Left ventricle myocardium superior (tissue), 1 donor: ENCODE measurements at regions not wholly inside any gene's neighbourhood (a gene's known extent, or its start where the extent isn't known, plus 50 kb on each side); places are given as distances from the start of the nearest gene placed in this dataset.
"Not testable (repeated sequence)": the region's sequence is repeated elsewhere in the genome, so short reads cannot be mapped to it uniquely, and the experiment has no call there.

Source experiments
- ATAC-seq: fragments of 200-7000 bp; cut with Tn5 transposase; one replicate; pipeline ENCODE4 v1.9.1; 2020; ENCODE audit warnings: mild to moderate bottlenecking, moderate library complexity
- DNase-seq: peaks from one replicate; pipeline ENCODE4 v3.0.0-alpha.2; 2020
- intact Hi-C: fragments of 100-400 bp; cut with micrococcal nuclease; formaldehyde crosslinking; loops from one replicate; pipeline ENCODE4 v1.11.0; 2022
- donor health status: DM: no; HTN: yes; CAD: no; lungs with severe emphysema.

GRCh38 chr12:96085475-96085874 is 50.1 kb upstream of the LTA4H start:
- DNase-seq (no peak), ATAC-seq (no peak)
- intact Hi-C loops = no loop called here

GRCh38 chr12:96086190-96086589 is 50.8 kb upstream of the LTA4H start:
- DNase-seq, intact Hi-C loops, ATAC-seq: not testable (repeated sequence)

GRCh38 chr12:96091833-96092232 is 56.4 kb upstream of the LTA4H start:
- intact Hi-C loops = no loop called here
- DNase-seq (no peak), ATAC-seq (no peak)

- DNase-seq (no peak), ATAC-seq (no peak)
- intact Hi-C loops = no loop called here
Measured at GRCh38 chr12:96093543-96094196, 58.3 kb upstream of the LTA4H start.

GRCh38 chr12:96094201-96094600 is 58.8 kb upstream of the LTA4H start:
- intact Hi-C loops = no loop called here
- DNase-seq (no peak), ATAC-seq (peak; percentile 47)

- intact Hi-C loops = no loop called here
- no peak for DNase-seq
- ATAC-seq = no peak
Measured at GRCh38 chr12:96098631-96099030, 63.2 kb upstream of the LTA4H start.

- intact Hi-C loops = no loop called here
- no peak for ATAC-seq
- no peak for DNase-seq
Measured at GRCh38 chr12:96099421-96099820, 64.0 kb upstream of the LTA4H start.

GRCh38 chr12:96099986-96100385 is 64.6 kb upstream of the LTA4H start:
- intact Hi-C loops = no loop called here

GRCh38 chr12:96101806-96102205 is 66.4 kb upstream of the LTA4H start:
- DNase-seq (no peak), ATAC-seq (no peak)
- intact Hi-C loops = no loop called here

More at GRCh38 chr12:96099986-96100385, 64.6 kb upstream of the LTA4H start:
- no peak for ATAC-seq
- peak; percentile 28 for DNase-seq

- DNase-seq (peak; percentile 39), ATAC-seq (peak; percentile 35)
- intact Hi-C loops = no loop called here
Measured at GRCh38 chr12:96103067-96103644, 67.8 kb upstream of the LTA4H start.

- no peak for ATAC-seq
- no peak for DNase-seq
- intact Hi-C loops = no loop called here
Measured at GRCh38 chr12:96104566-96104965, 69.2 kb upstream of the LTA4H start.

GRCh38 chr12:96106137-96106536 is 70.8 kb upstream of the LTA4H start:
- intact Hi-C loops = no loop called here
- ATAC-seq = no peak
- no peak for DNase-seq

- DNase-seq = peak; percentile 36
- peak; percentile 72 for ATAC-seq
- intact Hi-C loops = no loop called here
Measured at GRCh38 chr12:96107236-96107635, 71.8 kb upstream of the LTA4H start.

- peak; percentile 88 for ATAC-seq
- intact Hi-C loops = no loop called here
- peak; percentile 44 for DNase-seq
Measured at GRCh38 chr12:96108321-96108720, 72.9 kb upstream of the LTA4H start.

GRCh38 chr12:96108941-96109340 is 73.6 kb upstream of the LTA4H start:
- DNase-seq, ATAC-seq, intact Hi-C loops: not testable (repeated sequence)

- no peak for DNase-seq
- intact Hi-C loops = no loop called here
- ATAC-seq = no peak
Measured at GRCh38 chr12:96112733-96113132, 77.3 kb upstream of the LTA4H start.

- ATAC-seq (no peak), DNase-seq (no peak)
- intact Hi-C loops = no loop called here
Measured at GRCh38 chr12:96117460-96117859, 76.7 kb upstream of the ELK3 start.

GRCh38 chr12:96120359-96121100 is 73.6 kb upstream of the ELK3 start:
- peak; percentile 48 for ATAC-seq
- DNase-seq = no peak
- intact Hi-C loops = no loop called here

GRCh38 chr12:96121271-96121711 is 72.9 kb upstream of the ELK3 start:
- no peak for DNase-seq
- no peak for ATAC-seq
- intact Hi-C loops = no loop called here

- ATAC-seq, intact Hi-C loops, DNase-seq: not testable (repeated sequence)
Measured at GRCh38 chr12:96128292-96128691, 65.9 kb upstream of the ELK3 start.
